Osteocyte (in vitro differentiated cells): ENCODE measurements at regions not wholly inside any gene's neighbourhood (a gene's known extent, or its start where the extent isn't known, plus 50 kb on each side); places are given as distances from the start of the nearest gene placed in this dataset.

Source experiments
- DNase-seq: peaks from one replicate; pipeline ENCODE4 v3.0.0; 2021; ENCODE audit warnings: mixed read lengths; ENCODE audit not compliant: unreplicated experiment; ENCODE audit errors: extremely low spot score
- H3K27ac Mint-ChIP-seq: one replicate; pipeline ENCODE4 v1.8.0; 2021; ENCODE audit warnings: mild to moderate bottlenecking, mixed read lengths; ENCODE audit not compliant: unreplicated experiment
- H3K27me3 Mint-ChIP-seq: one replicate; pipeline ENCODE4 v1.8.0; 2021; ENCODE audit warnings: mixed read lengths; ENCODE audit not compliant: unreplicated experiment
- H3K36me3 Mint-ChIP-seq: one replicate; pipeline ENCODE4 v1.8.0; 2021; ENCODE audit warnings: mixed read lengths; ENCODE audit not compliant: unreplicated experiment
- H3K4me1 Mint-ChIP-seq: one replicate; pipeline ENCODE4 v1.8.0; 2021; ENCODE audit warnings: mixed read lengths; ENCODE audit not compliant: unreplicated experiment
- H3K4me3 Mint-ChIP-seq: one replicate; pipeline ENCODE4 v1.8.0; 2021; ENCODE audit warnings: mild to moderate bottlenecking, moderate library complexity, mixed read lengths; ENCODE audit not compliant: unreplicated experiment
- H3K9me3 Mint-ChIP-seq: one replicate; pipeline ENCODE4 v1.8.0; 2021; ENCODE audit warnings: mixed read lengths; ENCODE audit not compliant: unreplicated experiment
- TF ChIP-seq, protein P1 (sequence below): fragments of 200-600 bp; sonication (generic); IDR thresholded peaks from 2 replicates; pipeline ENCODE4 v1.5.0; 2021; ENCODE audit warnings: antibody characterized with exemption, mild to moderate bottlenecking, moderate library complexity

DNA sequence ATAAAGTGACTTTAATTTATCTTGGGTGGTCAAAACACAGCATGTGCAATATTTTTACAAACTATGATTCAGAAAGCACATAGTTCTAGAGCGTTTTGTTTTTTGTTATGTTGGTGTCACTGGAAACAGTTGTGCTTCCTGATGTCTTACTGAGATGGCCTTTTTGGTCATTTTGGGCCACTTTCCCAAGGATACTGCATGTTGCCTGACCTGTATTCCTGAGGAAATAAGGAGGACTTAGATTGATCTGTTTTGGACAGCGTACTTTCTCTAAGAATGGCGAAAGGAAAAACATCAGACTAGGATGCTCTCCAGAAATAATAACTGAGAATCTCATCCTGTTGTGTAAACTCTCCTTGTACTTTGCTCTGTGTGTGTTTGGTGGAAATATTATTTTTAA is 451.2 kb downstream of the USP25 start:
- H3K9me3 Mint-ChIP-seq: no peaks in the 10 kb centered on the region
- TF ChIP-seq, protein P1, sequence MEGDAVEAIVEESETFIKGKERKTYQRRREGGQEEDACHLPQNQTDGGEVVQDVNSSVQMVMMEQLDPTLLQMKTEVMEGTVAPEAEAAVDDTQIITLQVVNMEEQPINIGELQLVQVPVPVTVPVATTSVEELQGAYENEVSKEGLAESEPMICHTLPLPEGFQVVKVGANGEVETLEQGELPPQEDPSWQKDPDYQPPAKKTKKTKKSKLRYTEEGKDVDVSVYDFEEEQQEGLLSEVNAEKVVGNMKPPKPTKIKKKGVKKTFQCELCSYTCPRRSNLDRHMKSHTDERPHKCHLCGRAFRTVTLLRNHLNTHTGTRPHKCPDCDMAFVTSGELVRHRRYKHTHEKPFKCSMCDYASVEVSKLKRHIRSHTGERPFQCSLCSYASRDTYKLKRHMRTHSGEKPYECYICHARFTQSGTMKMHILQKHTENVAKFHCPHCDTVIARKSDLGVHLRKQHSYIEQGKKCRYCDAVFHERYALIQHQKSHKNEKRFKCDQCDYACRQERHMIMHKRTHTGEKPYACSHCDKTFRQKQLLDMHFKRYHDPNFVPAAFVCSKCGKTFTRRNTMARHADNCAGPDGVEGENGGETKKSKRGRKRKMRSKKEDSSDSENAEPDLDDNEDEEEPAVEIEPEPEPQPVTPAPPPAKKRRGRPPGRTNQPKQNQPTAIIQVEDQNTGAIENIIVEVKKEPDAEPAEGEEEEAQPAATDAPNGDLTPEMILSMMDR: no peak
- peak overlapping the region; percentile 63 for H3K27ac Mint-ChIP-seq
- no peak overlapping the region for H3K4me3 Mint-ChIP-seq
- DNase-seq: no peak
- no peaks in the 10 kb centered on the region for H3K36me3 Mint-ChIP-seq
- peaks cover 22% of the 10 kb centered on the region for H3K4me1 Mint-ChIP-seq
- H3K27me3 Mint-ChIP-seq: no peaks in the 10 kb centered on the region

DNA sequence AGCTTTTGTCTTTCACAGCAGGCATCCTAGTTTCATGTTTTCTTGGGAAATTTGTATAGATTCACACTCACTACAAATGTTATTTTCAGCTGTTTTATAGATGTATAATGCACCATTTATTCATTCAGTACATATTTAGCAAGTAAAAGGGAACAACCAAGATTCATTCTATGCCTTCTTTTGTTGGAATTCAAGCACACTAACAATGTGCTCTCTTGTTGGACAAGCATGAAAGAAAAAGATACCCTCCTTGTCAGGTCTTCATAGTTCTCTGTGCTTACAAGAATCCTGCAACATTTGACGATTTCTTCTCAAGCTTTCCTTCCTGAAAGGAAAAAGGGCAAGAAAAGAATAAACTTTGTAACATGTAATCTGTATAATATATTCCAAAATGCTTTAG is 456.0 kb downstream of the USP25 start:
- Mint-ChIP-seq H3K36me3 (no peaks in the 10 kb centered on the region), H3K9me3 (no peaks in the 10 kb centered on the region), H3K27ac (no peak overlapping the region), H3K27me3 (no peaks in the 10 kb centered on the region), H3K4me3 (no peak overlapping the region), H3K4me1 (peaks cover 13% of the 10 kb centered on the region)
- TF ChIP-seq, protein P1: no peak
- DNase-seq: no peak

DNA sequence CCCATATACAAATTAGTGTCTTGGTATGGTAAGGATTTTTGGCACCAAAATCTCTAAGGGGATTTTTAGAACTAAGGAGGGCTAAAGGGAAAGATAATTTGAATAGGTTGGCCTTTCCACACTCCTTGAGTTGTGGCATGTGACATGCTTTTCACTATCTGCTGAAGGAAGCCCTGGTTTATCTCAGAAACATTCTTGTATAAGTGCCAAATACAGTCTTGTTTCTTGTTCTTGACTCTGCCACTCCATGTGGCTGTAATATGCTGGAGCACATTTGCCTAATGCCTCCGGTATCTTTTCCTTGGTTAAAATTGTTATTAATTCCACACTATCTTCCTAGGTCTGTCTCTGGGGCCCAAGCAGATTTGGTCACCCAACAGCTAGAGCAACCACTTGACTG is 457.0 kb downstream of the USP25 start:
- no peak overlapping the region for H3K27ac Mint-ChIP-seq
- peaks cover 6% of the 10 kb centered on the region for H3K4me1 Mint-ChIP-seq
- no peaks in the 10 kb centered on the region for H3K36me3 Mint-ChIP-seq
- H3K27me3 Mint-ChIP-seq: no peaks in the 10 kb centered on the region
- no peaks in the 10 kb centered on the region for H3K9me3 Mint-ChIP-seq
- no peak overlapping the region for H3K4me3 Mint-ChIP-seq
- TF ChIP-seq, protein P1: no peak
- no peak for DNase-seq

DNA sequence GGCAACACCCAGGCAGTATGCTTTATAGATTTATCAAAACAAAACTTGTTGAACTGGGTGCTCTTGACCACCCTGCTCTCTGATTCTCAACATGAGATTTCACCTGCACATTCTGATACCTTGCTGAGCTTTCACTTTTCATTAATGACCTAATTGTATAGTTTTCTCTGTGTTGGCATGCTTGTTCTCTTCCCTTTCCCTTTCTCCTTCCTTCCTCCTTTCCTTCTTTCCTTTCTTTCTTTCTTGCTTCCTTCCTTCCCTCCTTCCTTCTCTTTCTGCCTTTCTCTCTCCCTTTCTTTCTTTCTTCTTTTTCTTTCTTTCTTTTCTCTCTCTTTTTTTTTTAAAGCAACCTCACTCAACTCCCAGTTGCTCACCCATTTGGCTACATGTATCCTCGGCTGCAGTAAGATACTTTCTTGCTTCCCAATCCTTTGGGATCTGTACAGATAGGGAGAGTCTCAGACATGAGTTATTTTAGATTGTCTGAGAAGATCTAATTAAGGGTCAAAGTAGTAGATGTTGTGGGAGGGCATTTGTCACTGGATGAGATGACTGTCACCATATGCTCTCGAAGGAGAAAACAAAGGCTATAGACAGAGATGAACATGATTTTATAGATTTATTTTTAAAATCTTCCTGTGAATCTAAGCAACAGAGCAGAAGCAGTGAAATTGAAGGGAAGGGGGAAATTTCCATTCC is 458.0 kb downstream of the USP25 start:
- H3K27me3 Mint-ChIP-seq: no peaks in the 10 kb centered on the region
- no peak for DNase-seq
- H3K36me3 Mint-ChIP-seq: no peaks in the 10 kb centered on the region
- TF ChIP-seq, protein P1: no peak
- H3K9me3 Mint-ChIP-seq: no peaks in the 10 kb centered on the region
- H3K4me1 Mint-ChIP-seq: peaks cover 7% of the 10 kb centered on the region
- H3K27ac Mint-ChIP-seq: no peak overlapping the region
- H3K4me3 Mint-ChIP-seq: no peak overlapping the region

DNA sequence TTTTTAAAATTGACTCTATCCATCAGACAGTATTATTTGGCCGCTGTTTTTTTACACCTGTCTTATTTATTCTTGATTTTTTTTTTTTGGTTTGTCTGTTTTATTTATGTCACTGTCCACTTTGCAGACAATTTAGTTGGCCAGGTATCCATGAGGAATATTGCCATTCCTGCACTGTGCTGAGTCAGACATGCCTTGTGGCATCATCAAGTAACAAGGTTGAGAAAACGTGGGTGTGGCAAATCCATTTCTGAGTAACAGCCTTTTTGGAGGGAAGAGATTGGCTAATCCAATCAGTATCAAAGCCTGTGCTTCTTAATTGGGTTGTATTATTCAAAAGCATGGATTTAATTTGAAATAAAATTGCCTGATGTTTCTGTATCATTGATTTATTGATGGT is 463.1 kb downstream of the USP25 start:
- Mint-ChIP-seq H3K27me3 (no peaks in the 10 kb centered on the region), H3K4me3 (no peak overlapping the region), H3K4me1 (peaks cover 22% of the 10 kb centered on the region), H3K36me3 (no peaks in the 10 kb centered on the region), H3K9me3 (no peaks in the 10 kb centered on the region), H3K27ac (peak overlapping the region; percentile 98)
- TF ChIP-seq, protein P1: no peak
- no peak for DNase-seq
